ENCODE measurements at regions not wholly inside any gene's neighbourhood (a gene's known extent, or its start where the extent isn't known, plus 50 kb on each side); places are given as distances from the start of the nearest gene placed in this dataset.

DNA sequence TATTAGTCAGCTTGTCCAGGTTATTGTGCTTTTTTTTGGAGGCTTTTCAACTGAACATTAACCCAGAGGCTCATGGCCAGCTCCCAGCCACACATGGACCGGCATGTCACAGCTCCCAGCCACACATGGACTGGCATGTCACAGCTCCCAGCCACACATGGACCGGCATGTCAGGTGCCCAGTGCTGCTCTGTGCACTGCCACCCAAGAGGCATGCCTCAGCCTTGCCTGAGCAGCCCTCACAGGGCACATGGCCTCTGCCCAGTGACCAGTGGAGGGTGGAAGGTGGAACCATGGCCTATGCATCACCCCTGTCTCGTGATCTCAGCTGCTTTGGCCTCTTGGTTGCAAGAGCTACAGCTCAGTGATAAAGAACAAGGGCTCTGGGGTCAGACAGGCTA, 119.8 kb downstream of the OAT start:
- TF ChIP-seq EP300 (IDR thresholded peaks at IDR 0.05) (no peak), POLR2A (IDR thresholded peaks at IDR 0.05) (no peak), POLR2AphosphoS5 (IDR thresholded peaks at IDR 0.05) (no peak)
- TF ChIP-seq, protein P1, sequence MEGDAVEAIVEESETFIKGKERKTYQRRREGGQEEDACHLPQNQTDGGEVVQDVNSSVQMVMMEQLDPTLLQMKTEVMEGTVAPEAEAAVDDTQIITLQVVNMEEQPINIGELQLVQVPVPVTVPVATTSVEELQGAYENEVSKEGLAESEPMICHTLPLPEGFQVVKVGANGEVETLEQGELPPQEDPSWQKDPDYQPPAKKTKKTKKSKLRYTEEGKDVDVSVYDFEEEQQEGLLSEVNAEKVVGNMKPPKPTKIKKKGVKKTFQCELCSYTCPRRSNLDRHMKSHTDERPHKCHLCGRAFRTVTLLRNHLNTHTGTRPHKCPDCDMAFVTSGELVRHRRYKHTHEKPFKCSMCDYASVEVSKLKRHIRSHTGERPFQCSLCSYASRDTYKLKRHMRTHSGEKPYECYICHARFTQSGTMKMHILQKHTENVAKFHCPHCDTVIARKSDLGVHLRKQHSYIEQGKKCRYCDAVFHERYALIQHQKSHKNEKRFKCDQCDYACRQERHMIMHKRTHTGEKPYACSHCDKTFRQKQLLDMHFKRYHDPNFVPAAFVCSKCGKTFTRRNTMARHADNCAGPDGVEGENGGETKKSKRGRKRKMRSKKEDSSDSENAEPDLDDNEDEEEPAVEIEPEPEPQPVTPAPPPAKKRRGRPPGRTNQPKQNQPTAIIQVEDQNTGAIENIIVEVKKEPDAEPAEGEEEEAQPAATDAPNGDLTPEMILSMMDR (IDR thresholded peaks at IDR 0.05): no peak

Measured in sigmoid colon (tissue), 4 donors.